ENCODE measurements at regions not wholly inside any gene's neighbourhood (a gene's known extent, or its start where the extent isn't known, plus 50 kb on each side); places are given as distances from the start of the nearest gene placed in this dataset.
"Not testable (repeated sequence)": the region's sequence is repeated elsewhere in the genome, so short reads cannot be mapped to it uniquely, and the experiment has no call there.

DNA sequence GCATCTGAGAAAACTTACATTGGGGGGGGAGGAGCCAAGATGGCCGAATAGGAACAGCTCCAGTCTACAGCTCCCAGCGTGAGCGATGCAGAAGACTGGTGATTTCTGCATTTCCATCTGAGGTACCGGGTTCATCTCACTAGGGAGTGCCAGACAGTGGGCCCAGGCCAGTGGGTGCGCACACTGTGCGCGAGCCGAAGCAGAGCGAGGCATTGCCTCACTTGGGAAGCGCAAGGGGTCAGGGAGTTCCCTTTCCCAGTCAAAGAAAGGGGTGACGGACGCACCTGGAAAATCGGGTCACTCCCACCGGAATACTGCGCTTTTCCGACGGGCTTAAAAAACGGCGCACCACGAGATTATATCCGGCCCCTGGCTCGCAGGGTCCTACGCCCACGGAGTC is 604.1 kb downstream of the TFAP2A start:
- DNase-seq (ENCODE audit: low spot score): not testable (repeated sequence)

DNA sequence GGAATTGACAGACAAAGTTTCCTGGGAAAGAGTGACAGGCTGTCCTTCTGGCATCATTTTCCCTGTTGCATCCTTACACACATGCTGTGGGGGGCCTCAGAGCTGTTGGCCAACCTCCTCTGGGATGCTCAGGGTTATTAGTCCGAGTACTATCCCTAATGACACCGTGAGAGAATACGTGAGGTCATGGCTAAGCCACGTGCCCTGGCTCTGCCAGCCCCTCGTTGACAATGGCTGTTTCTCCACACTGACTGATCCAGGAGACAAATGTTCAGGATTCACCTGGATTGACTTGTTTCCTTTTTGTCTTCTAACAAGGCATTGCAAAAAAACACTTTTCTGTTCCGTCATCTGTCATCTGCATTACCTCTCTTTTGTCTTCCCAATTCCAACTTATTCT is 604.6 kb downstream of the TFAP2A start:
- no peak for DNase-seq (ENCODE audit: low spot score)

DNA sequence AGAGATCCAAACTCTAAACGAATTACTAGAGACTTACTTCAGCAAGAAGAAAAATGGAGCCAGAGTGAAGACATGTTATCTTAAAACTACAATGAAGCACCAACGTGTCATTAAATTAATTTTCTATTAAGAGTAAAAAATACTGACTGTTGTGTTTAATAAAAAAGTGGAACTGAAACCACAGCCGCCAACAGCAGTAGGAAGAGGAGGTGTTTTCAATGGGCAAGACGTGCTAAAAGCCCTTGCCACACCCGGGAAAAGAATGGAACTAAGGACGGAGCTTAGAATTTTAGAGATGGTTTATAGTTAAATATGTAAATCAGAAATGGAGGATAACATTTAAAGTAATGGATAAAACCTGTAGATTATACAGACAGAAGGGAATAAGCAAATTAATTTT is 608.7 kb downstream of the TFAP2A start:
- no peak for DNase-seq (ENCODE audit: low spot score)

DNA sequence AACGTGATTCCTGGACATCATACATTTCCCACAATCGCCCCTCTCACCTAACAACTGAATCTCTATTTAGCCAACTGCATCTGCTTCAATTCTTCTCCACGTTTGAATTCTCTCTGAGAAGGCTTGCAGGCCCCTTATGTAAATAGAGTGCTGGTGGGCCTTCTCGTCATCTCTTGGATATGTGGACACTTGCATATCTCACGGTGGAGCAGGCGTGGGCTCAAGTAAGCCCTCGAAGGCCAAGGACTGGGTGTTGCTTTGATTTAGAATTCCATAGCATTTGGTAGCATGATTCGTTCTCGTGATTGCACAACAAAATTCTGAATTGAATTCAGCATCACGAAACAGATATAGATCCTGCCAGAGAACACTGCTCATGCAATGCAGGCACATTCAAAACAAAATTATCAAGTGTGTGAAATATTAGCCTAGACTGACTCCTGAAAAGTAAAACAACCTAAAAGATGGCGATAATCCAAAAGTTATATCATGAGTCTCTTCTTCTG is 613.6 kb downstream of the TFAP2A start:
- DNase-seq (ENCODE audit: low spot score): no peak

DNA sequence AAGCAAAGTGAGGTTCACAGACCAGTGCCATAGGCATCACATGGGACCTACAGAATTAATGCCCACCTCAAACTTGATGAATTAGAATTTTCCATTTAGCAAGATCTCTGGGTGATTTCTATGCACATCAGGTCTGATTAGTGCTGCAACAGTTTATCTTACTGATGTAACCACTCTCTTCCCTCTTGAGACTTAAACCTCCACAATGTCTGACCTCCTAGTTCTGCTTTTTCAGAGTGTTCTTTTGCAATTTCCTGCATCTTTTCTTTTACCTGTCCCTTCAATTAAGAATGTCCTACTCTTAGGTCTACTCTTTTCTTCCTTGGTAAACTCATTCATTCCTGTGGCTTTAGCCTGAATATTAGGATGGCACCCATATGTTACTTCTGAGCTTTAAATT is 615.3 kb downstream of the TFAP2A start:
- DNase-seq (ENCODE audit: low spot score): no peak

DNA sequence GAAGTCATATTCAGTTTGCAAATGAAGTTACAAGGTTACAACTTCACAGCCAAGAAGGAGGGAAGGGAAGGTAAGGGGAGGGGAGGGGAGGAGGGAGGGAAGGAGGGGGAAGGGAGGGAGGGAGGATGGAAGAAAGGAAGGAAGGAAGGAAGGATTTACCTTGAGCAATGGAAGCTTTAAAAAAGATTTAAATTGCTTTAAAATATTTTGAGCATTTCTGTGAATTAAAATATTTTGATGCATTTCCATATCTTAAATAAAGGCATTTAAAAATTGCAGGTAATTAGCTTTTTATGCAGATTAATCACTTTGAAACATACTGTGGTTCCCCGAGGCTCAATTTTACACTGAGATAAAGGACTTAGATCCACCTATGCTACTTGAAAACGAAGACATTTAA is 618.0 kb downstream of the TFAP2A start:
- no peak for DNase-seq (ENCODE audit: low spot score)

DNA sequence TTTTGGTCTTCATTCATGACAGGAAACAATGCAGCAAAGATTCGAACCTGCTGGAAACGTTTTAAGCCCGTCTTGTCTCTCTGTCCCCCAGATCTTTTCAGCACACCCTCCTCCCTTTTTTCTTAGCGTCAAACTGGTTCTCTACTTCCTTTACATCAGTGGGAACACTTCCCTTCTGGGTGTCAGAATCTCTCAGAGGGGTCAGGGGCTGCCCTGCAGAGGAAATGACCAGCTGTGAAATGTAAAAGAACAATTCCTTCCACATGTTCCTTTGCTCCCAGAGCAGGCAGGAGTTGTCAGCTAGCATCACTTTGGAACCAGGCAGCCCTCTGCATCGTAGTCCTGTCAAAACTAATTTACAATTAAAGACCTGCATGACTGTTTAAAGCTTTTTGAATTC is 619.0 kb downstream of the TFAP2A start:
- DNase-seq (ENCODE audit: low spot score): no peak

DNA sequence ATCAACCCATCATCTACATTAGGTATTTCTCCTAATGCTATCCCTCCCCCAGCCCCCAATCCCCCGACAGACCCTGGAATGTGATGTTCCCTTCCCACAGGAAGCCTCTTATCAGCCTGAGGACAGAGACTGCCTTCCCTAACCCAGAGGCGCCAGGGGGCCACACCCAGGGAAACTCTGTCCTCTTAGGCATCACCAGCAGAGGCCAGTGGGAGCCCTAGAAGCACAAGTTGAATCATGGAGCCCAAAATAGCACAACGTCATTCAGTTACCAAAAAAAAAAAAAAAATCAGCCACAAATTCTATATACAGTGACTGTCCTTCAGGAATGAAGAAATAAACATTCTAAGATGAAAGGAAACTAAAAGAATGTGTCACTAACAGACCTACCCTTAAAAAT is 625.7 kb downstream of the TFAP2A start:
- DNase-seq (ENCODE audit: low spot score): no peak

DNA sequence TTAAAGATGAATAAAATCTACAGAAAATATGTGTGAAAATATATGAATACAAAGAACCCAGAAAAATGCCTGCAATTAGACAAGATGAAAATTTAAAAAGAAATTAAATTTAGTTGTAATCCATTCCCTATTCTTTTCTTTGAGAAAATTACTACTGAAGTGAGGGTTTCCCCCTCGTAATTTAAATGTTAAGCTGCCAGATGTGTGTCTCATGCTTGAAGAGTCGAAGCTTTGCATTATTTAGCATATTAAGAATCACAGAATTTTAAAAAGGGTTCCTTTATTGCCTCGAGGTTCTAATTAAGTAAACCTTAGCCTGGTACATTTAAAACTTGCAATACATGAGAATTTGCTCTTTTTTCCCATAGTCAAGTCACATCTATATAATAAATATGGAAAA is 630.1 kb downstream of the TFAP2A start:
- no peak for DNase-seq (ENCODE audit: low spot score)

DNA sequence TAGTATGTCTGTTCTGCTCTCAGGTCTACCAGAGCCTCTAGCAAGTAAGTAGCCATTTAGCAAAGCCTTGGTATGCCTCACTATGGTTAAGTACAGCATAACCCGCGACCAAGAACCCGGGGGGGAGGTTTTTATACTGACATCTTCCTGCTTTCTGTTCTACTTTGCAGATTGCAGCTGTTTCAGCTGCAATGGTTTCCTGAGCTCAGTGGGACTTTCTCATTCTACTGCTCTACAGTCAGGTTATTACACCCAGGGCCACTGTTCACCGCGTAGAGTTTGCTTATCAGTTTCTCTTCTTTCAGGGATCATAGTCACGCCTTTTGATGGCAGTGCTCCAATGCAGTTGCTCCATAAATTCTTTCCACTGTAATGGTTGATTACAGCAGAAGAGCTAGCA is 631.3 kb downstream of the TFAP2A start:
- no peak for DNase-seq (ENCODE audit: low spot score)

DNA sequence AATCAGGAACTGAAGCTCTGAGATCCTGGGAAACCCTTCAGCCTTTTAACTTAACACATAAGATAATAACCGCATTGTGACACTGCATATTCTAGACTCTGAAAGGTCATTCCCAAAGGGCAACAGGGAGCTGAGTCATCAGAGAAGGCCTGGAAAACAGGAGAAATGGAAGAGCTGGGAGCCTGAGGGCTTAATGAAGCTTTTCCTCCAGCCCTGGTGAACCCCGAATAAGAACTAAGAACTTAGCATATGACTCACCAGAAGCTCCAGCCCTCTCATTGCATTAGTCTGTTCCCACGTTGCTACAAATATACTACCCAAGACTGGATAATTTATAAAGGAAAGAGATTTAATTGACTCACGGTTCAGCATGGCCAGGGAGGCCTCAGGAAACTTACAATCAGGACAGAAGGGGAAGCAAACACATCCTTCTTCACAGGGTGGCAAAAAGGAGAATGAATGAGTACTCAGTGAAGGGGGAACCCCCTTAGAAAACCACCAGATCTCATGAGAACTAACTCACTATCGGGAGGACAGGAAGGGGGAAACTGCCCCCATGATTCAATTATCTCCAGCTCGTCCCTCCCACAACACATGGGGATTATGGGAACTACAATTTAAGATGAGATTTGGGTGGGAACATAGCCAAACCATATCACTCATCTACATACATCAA is 648.5 kb downstream of the TFAP2A start:
- no peak for DNase-seq (ENCODE audit: low spot score)

DNA sequence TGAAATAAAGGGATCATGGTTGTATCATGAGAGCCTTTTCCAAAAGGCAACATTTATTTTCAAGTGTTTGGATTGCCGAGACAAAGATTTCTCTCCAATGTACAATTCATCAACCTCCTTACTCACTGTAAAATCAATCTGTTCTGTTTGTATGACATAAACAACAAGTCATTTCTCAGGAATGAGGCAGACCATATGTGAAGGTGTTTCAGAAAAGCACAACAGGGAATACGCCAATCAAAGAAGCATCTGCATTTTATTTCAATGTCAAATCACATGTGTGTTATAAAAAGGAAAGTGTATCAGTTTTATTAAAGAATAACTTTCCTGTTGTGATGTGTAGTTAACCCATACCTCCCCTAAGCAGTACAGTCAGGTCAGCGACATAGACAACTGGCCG is 653.7 kb downstream of the TFAP2A start:
- DNase-seq (ENCODE audit: low spot score): no peak

DNA sequence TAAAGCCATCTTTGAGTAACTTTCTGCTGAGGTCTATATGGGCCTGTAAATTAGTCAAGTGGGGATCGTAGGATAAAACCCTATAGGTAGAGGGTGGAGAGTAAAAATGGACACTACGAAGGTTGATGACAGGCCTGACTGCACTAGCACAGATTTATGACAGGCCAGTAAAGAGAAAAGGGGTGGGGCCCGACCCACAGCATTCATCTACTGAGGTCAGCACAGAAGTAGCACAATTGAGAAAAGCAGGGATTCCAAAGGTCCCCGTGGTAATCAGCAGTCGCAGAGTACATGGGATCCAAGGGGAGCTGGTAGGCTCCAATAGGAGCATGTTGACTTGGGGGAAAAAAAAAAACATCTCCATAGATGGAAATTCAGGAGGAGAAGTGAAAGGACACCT is 660.4 kb downstream of the TFAP2A start:
- no peak for DNase-seq (ENCODE audit: low spot score)

DNA sequence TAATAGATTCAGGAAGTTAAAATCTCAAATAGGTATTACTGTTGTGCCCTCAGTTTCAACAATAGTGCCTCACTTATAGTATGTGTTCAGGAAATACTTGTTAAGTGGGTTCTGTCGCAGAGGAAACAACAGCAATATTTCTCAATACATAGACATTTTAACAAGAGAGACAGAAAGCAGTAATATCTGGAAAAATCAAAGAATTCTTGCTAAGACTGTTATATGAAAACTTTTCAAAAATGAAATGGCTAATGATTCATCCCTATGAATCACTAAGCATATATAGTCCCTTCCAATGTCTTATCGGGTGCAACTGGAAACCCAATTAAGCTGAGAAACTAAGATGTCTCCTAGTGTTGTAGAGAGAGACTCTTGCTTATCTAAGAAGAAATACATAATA is 668.9 kb downstream of the TFAP2A start:
- no peak for DNase-seq (ENCODE audit: low spot score)

DNA sequence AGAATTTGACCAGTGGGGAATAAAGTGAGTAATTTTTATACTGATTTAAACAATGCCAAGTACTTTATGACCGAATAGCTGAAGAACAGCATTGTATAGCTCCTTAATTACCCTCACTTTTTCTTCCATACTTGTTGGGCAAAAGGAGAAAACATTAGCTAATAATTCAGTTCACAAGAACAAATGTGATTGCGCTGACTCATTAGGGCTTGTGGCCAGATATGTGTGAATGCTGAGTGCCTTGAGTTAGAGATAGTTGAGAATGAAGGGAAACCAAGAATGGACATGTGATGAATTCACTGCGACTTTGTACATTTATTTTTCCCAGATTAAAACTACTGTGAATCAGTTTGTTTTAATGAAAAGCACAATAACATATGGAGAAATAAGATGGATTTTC is 669.4 kb downstream of the TFAP2A start:
- no peak for DNase-seq (ENCODE audit: low spot score)

DNA sequence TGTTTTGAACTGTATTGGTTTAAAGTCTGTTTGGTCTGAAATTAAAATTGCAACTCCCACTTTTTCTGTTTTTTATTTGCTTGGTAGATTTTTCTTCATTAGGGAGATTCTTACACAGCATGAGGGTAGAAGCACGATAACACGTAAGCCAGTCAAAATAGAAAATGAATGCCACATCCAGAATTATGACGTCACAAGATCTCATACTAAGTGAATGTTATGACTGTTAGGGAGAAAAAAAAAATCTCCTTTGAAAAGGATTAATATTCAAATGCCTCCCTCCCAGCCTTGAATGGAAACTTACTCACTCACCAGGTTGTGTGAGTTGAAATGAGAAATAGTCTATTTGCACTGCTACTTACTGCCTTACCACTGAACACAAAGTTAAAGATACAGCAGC is 670.8 kb downstream of the TFAP2A start:
- DNase-seq (ENCODE audit: low spot score): no peak

DNA sequence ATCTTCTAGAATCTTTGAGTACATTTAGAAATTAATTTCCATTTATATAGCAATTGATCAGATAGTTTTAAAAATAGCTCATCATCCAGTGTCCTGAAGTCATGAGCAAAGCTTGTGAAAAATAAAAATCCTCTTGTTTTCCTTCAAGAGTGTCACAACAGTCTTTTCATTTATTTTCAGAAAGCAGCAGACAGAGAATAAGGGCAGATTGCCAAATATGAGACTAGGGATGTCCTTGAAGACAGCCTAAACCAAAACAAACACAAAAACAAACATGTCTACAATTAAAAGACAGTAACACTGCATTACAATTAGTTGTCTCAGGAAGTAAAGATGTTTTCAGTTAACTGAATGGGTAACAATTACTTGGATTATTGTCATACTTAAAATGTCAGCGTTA is 682.8 kb downstream of the TFAP2A start:
- no peak for DNase-seq (ENCODE audit: low spot score)

DNA sequence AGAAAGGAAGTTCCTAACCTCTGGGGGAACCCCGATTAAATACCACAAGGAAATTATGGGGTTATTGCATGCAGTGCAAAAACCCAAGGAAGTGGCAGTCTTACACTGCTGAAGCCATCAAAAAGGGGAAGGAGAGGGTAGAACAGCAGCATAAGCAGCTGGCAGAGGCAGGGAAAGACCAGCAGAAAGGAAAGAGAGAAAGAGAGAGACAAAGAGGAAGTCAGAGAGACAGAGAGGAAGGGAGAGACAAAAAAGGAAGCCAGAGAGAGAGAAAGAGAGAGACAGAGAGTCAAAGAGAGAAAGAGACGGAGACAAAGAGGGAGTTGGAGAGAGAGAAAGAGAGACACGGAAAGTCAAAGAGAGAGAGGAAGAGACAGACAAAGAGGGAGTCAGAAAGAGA is 689.1 kb downstream of the TFAP2A start:
- not testable (repeated sequence) for DNase-seq (ENCODE audit: low spot score)

DNA sequence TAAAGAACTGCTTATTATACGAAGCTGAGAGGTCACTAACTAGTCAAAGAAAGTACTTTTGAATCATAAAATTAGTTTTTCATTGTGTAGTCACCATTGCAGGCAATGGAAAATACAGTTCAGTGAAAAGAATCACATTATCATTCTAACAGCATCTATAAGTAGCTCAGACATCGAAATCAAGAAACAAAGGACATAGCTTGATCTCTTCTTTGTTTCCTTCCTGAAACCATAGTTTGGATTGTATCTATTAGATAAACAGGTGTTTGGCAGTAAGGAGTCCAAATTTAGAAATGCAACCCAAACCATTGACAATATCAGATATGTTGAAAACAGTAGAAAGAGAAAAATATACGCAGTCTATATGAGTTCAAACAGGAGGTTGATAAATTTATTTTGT is 697.3 kb downstream of the TFAP2A start:
- DNase-seq (ENCODE audit: low spot score): no peak

DNA sequence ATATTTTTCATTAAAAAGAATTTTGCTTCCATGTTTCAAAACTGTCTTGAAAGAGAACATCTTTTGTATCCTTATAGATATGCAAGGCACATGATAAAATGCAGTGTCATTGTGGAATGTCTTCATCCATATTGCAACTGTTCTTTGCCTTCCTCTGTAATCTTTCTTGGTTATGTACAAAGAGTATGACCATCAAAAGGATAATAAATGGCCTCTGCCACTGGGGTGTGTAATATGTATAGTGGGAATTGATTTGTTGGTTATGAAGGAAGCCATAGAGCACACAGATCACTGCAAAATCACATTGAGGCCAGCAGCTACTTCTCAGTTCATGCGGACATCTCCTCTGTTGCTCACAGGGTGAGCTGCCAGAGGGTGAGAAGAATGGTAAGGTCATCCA is 703.5 kb downstream of the TFAP2A start:
- no peak for DNase-seq (ENCODE audit: low spot score)

DNA sequence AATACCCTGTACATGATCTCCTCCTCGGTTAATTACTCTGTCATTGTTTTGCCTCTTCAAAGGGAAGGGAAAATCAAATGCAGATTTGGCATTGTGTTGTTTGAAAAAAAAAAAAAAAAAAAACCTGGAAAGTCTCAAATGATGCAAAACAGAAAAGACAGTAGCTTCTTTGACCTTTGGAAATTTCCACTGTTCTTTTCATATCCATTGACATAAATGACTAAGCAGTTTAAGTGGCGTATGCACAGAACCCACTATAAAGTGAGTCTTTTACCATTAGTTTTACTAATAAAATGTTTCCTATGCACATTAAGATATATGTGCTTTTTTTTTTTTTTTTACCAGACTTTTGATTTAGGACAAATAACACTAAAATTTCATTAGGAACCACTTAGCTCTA is 704.3 kb downstream of the TFAP2A start:
- DNase-seq (ENCODE audit: low spot score): no peak

DNA sequence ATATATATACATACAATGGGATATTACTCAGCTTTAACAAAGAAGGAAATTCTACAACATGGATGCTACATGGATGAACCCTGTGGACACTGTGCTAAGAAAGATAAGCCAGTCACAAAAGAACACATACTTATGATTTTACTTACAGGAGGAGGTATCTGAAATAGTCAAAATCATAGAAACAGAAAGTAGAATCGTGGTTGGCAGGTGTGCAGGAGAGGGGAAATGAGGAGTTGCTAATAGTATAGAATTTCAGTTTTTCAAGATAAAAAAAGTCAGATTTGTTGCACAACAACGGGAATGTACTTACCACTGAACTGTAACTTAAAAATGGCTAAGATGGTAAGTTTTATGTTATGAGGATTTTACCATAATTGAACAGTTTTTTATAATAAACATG is 706.3 kb downstream of the TFAP2A start:
- no peak for DNase-seq (ENCODE audit: low spot score)

DNA sequence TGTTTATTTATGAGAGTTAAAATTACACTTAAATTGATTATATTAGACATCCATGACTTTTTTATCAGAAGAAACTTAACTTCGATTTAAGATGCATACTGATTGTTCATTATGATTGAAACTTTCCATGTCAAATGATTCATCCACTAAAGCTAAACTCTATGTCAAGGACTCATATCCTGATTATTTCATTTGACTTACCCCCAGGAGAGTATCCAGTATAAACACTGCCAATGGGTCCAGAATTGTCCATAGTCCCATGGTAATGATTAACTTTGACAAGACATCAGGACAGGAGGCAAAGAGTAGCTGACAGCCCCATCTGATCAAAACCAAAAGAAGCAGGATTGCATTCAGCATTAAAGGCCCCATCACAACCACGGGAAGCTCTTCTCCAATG is 709.9 kb downstream of the TFAP2A start:
- no peak for DNase-seq (ENCODE audit: low spot score)

DNA sequence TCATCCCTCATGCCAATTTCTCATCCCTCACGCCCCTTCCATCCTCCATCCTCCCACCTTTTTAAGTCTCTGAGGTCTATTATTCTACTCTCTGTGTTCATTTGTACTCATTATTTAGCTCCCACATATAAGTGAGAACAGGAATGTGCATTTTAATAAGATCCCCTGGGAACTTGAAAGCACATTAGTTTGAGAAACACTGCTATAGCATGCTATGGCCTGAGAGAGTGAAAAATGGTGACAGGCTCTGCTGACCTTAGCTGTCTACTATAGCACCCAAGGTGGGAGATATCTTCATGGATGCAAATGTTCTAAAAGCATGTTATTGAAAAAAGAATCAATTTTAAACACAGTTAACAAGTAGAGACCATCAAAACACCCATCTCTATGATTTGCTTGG is 712.0 kb downstream of the TFAP2A start:
- no peak for DNase-seq (ENCODE audit: low spot score)

DNA sequence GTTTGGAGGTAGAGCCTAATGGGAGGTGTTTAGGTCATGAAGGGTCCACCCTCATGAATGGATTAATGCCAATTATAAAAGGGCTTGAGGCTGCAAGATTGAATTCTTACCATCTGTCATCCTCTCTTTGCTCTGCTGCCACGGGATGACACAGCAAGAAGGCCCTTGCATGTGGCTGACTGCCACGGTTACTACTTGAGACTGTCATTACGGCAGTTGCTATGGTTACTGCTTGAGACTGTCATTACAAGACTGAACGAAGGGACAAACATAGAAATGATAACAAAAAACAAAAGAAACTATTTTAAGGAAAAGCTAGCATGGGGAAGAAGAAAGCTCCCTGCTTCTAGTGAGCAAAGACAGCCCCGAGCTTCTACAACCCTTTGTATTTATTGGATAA is 715.0 kb downstream of the TFAP2A start:
- no peak for DNase-seq (ENCODE audit: low spot score)

Data from germinal center (tissue), 1 donor.